DMS53 treated with DMSO at 0.1 percent for 48 hours (cell line): ENCODE measurements at regions not wholly inside any gene's neighbourhood (a gene's known extent, or its start where the extent isn't known, plus 50 kb on each side); places are given as distances from the start of the nearest gene placed in this dataset.

Source experiments
- DNase-seq: peaks from one replicate; lab custom pipeline; 2025; ENCODE audit not compliant: unreplicated experiment; lab: John Stamatoyannopoulos, UW

DNA sequence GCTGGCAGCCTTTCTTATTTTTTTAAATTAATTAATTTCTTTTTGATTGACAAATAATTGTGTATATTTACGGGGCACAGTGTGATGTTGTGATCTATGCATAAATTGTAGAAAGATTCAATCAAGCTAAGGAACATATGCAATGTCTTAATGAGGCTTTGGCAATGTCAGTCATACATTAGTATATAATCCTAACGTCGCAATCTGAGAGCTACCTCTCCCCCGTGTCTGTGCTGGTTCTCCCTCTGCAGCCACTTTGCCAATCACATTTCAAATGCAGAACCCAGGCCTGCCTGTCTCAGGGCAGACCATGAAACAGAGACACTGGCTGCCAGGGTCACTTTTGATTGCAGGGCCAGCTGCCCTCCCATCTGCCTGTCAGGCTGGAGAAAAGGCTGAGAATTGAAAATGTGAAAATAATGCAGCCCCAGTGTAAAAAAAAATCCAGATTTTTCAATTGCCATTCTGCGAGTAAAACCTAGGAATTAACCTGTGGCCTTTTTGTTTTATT lies 56.3 kb downstream of the SLC24A2 start:
- DNase-seq, result no peak

DNA sequence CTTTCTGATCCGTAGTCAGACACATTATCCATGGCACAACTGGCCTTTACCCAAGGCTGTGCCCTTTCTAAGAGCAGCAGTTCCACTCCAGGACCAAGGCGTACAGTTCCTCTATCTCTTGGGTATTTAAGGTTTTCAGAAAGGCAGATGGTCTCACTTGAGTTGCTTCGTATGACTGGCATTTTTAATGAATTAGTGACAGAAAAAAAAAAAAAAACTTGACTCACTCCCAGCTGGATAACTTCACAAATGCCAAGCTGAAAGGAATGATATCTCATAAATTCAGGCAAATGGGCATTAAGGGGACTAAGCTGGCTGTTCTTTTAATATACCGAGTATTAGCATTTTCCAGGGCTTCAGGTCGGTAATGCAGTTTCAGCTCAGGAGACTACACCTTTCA lies 60.7 kb downstream of the SLC24A2 start:
- no peak for DNase-seq

DNA sequence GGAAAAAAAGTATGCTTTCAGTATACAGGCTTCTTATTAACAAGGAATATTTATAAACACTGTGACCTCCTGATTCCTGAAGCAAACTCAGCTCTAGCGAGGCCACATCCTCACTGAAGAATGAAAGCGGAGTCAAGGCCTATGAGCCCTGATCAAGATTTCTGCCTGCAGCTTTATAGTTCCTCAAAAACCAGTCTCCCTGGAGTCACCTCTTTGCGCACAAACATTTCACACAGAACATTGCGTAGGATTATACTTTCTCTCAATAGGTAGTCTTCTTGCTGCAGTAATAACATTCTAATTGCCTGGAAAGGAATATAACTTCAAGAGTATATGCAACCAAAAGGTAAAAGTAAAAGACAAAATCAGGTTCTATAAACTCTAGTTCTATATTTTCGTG lies 62.9 kb downstream of the SLC24A2 start:
- DNase-seq, result no peak

DNA sequence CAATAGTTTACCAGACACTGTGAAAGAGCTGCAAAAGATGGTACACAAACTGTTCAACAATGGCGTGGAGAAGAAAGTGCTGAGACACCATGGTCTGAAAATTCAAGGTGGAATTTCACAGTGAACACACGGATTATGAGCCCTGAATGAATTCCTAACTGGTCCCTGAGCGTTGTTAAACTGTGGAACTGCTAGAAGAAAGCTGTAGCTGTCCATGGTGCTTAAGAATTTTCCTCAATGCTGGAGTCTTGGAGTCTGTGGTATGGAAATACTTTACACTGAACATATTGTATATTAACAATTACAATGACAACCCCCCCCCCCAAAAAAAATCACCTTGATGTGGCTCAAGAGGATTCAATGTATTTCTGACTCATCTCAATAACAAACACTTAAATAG lies 68.5 kb downstream of the SLC24A2 start:
- no peak for DNase-seq

DNA sequence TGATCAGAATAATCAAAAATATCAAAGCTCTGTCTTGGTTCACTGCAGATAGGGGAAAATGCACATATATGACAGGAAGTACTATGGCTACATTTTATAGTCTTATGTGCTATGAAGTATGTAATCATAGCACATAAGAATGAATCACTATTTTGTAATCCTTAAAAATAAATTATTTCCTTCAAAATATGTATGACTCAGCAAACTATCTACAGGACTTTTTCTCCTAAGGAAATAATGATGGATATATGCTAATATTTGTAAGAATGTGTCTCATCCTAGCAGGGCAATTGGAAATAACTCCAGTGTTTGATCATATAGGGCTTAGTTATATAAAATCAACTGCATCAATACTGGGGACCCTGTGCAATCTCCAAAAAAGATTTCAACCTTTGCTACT lies 85.1 kb downstream of the SLC24A2 start:
- no peak for DNase-seq

DNA sequence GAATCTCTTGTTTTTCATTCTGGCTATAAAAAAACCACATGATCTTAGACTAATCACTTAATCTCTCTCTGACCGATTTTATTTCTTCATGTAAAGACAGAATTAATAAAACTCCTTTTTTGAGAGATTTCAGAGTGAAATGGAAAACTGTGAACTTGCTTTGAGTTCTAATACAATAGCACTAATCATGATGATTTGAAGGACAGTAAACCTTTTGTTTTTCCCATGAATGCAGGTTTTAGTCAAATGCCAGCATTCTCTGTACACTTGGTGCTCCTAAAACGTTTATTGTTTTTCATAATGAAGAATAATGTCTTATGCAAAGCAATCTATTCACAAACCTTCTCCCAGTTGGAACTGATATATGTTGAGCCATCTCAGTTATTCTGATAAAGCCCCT lies 86.8 kb downstream of the SLC24A2 start:
- DNase-seq, result no peak

DNA sequence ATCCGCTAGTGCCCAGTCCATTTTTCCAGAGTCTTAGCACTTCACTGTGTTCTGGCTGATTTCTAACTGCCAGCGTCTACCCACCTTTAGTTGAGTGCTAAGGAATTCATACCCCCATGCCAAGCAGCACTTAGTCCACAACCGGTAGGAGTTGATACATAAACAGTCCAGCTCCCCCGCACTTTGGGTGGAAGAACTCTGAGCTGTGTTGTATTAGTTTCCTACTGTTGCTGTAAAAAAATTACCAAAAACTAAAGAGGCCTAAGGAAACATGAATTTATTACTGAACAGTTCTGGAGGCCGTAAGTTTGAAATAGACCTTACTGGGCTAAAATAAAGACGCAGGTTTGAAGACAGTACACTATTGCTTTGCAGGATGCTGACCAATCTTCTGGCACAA lies 87.6 kb downstream of the SLC24A2 start:
- DNase-seq, result no peak

DNA sequence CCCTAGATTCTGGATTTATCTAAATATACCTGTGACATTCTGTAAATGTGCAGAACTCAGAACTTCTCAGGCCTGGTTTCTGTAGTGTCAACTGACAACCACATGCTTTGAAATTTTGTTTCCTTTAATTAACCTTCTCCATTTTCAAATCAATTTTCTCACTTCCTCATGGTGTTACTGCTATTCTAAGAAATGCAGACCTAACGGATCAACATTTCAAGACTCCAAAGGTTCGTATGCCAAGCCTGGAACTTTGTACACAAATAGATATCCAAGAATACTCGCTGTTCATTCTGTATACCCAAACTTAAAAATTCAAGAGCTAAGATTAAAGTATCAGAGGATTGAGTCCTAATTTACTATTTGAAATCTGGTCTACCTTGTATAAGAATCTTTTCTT lies 88.1 kb downstream of the SLC24A2 start:
- no peak for DNase-seq

DNA sequence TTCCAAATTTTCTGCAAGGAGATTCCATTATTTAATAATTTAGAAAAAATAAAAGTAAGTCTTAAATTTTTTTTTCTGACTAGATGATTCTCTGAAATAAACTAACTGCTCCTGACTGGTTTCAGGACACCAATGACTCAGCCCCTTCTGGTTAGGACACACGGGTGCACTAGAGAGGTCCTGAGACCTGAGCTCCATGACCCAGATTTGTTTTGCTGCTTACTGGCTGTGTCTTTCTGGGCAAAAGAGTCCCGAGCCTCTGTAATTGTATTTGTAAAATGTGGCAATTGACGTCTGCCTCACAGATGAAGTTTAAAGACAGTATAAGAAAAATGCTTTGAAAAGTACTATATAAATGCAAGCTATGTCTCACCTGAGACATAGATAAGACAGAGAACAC lies 89.1 kb downstream of the SLC24A2 start:
- no peak for DNase-seq

DNA sequence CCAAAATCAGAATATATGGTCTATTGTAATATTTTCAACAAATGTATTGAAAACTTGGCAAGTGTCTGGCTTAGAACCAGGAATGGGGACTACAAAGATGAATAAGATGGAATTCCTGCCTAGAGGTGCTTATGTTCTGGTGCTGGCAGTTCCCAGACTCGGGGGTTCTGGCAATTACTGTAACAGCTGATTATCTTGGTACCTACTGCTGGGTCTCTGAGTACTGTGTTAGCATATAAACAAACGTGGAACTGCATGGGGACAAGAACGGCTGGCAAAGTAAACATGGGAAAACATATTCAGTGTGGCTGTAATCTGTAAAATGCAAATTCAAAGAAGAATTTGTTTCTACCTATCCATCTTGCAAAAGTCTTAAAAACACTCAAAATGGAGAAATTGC lies 89.9 kb downstream of the SLC24A2 start:
- DNase-seq, result no peak

DNA sequence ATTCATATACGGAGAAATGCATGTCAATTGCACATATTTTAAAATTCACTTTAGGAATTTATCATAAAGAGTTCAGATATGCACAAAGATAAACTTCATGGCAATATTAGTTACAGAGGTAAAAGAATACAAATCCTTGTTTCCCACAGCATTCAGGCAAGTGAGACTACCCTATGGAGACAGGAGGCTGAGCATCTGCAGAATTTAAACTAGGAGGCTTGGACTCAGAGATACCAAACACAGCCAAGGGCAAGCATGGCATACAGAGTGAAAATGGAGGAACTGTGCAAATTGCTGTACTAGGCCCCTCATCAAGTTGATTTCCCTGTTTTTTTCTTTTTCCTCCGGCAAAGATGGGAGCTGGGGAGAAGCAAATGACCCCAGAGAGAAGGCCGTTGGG lies 94.2 kb downstream of the SLC24A2 start:
- DNase-seq, result no peak

DNA sequence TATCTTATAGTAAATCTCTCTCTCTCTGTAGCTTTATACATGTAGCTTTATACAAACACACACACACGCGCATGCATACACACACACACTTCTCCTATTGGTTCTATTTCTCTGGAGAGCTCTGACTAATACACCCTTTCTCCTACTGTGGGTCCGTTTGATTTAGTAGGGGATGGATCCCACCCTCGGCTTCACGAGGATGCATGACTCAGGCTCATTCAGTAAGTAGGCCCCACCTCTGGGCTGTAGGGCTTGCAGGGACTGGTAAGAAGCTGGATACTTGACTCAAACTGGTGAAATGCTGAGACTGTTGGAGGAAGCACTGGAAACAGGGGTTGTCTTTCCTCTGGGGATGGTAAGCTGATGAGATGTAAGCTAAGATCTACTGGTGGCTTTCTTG lies 98.7 kb downstream of the SLC24A2 start:
- no peak for DNase-seq

DNA sequence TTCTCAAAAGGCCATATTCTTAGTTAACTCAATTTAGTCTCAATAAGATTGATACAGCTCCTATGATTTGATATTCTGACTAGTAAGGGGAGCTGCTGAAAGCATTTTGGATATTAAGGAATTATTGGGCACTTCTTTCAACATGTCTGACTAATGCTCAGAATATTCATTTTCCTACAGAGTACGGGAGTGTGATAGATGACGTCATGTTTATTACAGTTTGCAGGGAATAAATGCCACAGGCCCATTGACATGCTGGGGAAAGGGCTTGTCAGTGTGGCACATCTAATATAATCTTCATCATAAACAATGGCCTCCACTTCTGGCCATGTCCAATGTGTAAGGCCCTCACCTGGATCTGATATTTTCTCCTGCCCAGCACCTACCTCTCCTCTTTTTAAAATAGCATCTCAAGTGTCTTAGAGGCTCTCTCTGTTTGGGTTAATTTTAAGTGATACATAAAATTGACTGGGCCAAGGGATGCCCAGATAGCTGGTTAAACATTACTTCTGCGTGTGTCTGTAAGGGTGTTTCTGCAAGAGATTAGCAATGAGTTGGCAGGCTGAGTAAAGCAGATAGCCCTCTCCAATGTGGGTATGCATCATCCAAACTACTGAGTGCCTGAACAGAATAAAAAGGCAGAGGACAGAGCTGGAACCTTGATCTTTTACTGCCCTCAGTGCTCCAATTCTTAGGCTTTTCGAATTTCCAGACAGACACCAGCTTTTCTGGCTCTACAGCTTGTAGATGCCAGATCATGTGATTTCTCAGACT lies 99.3 kb downstream of the SLC24A2 start:
- DNase-seq, result no peak

DNA sequence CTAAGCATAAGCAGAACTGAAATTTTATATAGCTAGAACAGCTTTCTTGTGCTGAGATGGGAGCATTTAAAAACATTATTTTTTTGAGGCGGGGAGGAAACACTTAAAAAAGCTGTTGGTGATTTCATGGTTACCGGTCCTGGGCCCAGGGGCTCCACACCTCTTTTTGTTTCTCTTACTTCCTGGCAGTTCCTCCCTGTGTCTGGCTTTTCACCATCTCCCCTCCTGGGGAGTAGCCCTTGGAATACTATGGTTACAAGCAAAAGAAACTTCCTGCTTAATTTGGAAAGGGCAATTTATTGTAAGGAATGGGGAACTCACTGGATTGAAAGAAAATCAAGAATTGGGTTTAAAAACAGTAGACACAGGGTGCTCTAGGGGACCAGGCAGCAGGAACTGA lies 105.1 kb downstream of the SLC24A2 start:
- DNase-seq, result no peak

DNA sequence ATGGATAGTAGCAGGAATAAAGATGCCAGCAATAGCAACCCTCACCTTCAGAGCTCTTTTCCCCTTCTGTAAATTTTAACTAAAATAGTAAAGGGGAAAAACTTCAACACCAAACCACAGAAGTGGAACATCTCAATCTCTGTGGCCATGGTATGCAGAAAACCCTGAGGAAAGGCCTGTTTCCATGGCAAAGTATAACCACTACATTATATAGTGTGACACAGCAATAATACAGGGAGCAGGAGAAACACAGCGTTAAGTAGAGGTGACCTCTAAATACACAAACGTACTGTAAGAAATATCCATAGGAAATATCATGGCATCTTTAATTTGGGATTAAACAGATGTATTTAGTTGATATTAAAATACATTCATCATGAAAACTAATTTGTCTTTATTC lies 106.4 kb downstream of the SLC24A2 start:
- DNase-seq, result no peak

DNA sequence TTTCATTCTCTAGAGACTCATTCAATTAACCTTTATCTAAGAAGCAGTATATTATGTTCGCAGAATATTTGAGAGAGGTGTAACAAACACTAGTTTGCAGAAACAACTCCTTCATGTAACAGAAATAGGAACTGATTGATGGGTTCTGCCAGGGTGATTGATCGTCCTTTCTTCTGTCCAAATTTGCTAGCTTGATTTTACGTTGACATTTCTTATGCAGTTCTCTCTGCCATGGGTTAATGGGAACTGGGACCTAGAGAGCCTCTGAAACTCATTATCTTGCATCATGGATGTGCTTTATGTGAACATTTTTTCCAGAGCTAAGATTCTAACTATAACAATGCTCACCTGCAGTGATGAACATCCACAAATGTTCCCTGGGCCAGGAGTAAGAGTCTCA lies 107.0 kb downstream of the SLC24A2 start:
- no peak for DNase-seq

DNA sequence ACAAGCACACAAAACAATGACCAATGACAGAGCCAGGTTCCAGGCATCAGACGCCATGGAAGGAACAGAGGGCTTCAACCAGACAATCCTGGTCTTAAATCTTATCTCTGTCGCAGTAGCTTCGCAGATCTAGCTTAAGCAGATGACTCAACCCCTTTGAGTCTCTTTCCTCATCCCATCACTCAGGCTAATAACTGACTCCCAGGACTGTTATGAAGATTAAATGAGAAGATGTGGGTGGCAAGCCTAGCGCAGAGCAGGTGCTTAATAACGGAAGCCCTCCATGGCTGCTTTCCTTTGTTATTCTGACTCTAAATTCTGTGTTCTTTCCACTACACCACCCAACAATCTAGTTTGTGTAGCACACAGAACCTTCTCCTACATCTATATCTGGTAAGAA lies 110.9 kb downstream of the SLC24A2 start:
- no peak for DNase-seq

DNA sequence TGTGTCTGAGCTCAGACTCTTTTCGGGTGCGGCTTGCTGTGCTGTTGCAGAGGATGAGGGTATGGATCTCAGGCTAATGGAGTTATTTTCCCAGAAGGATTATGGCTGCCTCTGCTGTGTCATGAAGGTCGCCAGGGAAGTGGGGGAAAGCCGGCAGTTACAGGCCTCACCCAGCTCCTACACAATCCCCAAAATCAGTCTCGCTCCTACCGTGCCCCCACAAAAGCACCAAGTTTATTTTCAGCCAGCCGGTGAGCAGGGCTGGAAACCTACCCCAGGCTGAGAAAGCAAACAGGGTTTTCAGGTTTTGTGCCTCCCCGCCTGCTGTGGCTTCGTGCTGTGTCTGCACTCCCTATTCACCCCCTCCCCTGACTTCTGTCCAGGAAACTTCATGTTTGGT lies 113.3 kb downstream of the SLC24A2 start:
- DNase-seq, result no peak

DNA sequence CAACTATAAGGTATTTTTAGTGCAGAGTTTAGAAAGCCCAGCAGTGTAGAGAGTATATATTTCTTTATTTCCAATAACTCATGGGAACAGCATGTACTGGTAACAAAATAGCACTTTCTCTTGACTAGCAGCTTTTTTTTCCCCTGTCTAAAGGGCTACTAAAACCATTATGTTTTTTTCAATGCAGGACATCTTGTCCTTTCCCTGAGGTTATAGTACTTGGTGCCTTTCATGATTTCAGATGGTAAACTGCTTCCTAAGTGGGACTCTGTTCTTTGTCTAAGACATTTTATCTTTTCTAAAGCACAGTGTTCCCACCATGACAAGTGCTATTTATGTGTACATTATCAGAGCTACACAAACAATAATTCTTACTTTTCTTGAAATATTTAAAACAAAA lies 122.3 kb downstream of the SLC24A2 start:
- no peak for DNase-seq

DNA sequence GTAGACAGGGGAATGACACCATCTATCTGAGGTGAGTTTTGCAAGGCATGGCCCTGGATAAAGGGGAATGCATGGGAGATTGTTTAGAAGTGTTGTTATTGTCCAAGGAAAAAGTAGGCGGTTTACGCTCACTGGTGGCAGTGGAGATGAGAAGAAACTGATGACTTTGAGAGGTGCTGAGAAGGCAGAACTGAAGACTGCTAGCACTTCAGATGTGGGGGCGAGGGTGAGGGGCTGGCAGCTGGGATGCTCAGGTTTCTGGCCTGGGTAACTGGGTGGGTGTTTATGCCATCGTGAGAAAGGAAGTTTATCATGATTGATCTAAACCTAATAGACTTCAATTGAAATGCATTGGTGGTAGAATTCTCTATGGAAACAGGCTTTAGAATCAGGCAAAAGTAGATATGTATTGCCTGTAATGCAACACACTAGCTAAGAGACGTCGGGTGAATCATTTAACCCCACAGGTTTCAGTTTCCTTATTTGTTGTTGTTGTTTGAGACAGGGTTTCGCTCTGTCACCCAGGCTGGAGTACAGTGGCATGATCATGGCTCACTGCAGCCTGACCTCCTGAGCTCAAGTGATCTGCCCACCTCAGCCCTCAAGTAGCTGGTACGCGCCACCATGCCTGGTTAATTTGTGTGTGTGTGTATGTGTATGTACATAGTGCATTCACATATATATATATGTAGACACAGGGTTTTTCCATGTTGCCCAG lies 123.5 kb downstream of the SLC24A2 start:
- no peak for DNase-seq

DNA sequence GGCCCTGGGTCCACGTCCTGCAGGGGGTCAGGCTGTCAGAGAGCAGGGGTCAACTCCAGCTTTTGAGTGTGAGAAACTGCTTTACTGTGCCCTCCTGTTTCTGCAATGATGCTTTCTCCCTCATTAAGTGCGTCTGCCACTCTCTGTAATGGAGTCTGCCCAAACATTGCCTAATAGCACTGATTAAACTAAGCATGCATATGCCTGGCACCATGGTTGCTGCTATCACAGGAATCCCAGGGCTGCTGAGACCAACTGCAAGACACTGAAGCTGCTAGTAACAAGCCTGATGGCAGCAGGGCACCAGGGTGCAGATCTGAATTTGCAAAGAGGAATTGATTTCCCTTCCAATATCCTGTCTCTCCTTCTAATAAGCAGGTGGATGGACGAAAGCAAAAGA lies 125.3 kb downstream of the SLC24A2 start:
- DNase-seq, result no peak

DNA sequence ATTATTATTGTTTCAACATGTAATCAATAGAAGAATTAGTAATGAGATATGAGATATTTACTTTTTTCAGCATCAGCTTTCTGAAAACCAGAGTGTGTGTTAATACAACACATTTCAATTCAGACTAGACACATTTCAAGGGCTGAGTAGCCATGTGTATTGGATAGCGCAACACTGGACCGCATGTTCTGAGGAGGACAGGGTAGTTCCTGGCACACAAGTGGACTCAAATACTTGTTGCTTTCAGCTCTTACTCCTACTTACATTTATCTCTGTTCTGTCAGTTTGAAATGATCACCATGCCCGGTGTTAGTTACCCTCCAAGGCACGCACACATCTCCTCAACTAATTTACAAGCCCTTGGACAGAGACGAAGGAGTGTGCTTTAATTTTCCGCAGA lies 126.6 kb downstream of the SLC24A2 start:
- DNase-seq, result no peak

DNA sequence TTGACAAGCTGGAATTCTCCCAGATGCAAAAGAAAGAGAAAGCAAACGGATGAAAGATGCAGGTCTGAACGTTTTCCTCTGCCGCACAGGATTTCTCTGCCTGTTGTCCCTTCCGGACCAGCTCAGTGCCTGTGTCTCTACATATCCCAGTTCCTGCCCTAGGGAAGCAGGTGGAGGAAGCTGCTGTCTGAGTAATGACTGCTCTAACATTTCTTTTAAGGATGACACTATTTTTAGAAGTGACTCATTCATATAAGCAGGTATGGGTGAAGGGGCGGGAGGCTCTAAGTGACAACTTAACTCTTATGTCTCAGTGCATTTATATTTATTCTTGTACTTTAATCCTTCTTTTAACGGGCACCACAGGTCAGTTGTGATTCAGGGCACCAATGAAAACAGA lies 128.8 kb downstream of the SLC24A2 start:
- DNase-seq, result peak; percentile 59
